K562 (cell line): ENCODE measurements at regions not wholly inside any gene's neighbourhood (a gene's known extent, or its start where the extent isn't known, plus 50 kb on each side); places are given as distances from the start of the nearest gene placed in this dataset.

Experiments used
- ATAC-seq: fragments of 200-7000 bp; cut with Tn5 transposase; 3 replicates; pipeline ENCODE4 v1.9.1; 2020; ENCODE audit warnings: moderate library complexity
- BruUV-seq: library from RNA; stranded (reverse); fragments of 400-500 nt; replicated peaks from 2 replicates; lab custom pipeline; 2021; lab: Mats Ljungman, UMichigan
- CTCF ChIA-PET: fragments of 300-600 bp; formaldehyde crosslinking; extraction: SDS; loops from one replicate; lab custom pipeline; 2021; ENCODE audit warnings: low intra/inter-chr PET ratio; lab: Yijun Ruan, JAX
- POLR2A ChIA-PET: fragments of 300-600, 350-650 bp; sonication (Branson Sonifier 250); formaldehyde crosslinking; extraction: SDS; loops from one replicate; lab custom pipeline; 2021; ENCODE audit warnings: antibody characterized with exemption, inconsistent platforms; lab: Yijun Ruan, JAX
- DNase-seq, 4 experiments: peaks; one replicate each; pipeline versions ENCODE4 v3.0.0 to v3.0.0-alpha.2; 2011 to 2018; ENCODE audit warnings: low spot score in 3 of 4, mixed read lengths in 3 of 4; ENCODE audit errors: extremely low read depth in 1 of 4
- FAIRE-seq: peaks from 2 replicates; lab custom pipeline; 2011; peaks lifted over from hg19 to GRCh38; lab: Jason Lieb, UNC
- H2AFZ ChIP-seq: 2 replicates; pipeline ENCODE4 v1.6.0; 2011; ENCODE audit warnings: low read depth, low read length, control low read depth, inconsistent platforms
- H3K27ac ChIP-seq: fragments of 200-600 bp; 3 replicates; pipeline ENCODE4 v1.8.0; 2011; ENCODE audit warnings: low read depth, mild to moderate bottlenecking, control low read depth, inconsistent platforms, low read length, moderate library complexity, mixed read lengths; ENCODE audit errors: extremely low read depth
- H3K27me3 ChIP-seq, 2 experiments: fragments of 300-600 bp in 1 of 2; 2 replicates in 1 of 2; 3 replicates in 1 of 2; pipeline versions ENCODE4 v1.6.0 to v1.8.0; 2011; ENCODE audit warnings: inconsistent platforms in 2 of 2, low read length in 2 of 2, mild to moderate bottlenecking in 1 of 2, mixed read lengths in 1 of 2, moderate library complexity in 1 of 2; ENCODE audit not compliant: control insufficient read depth in 2 of 2, insufficient read depth in 2 of 2
- H3K36me3 ChIP-seq: fragments of 300-600 bp; 3 replicates; pipeline ENCODE4 v1.8.0; 2011; ENCODE audit warnings: mild to moderate bottlenecking, low read length, inconsistent platforms; ENCODE audit not compliant: control insufficient read depth, insufficient read depth
- H3K4me1 ChIP-seq, 2 experiments: fragments of 200-600 bp in 1 of 2; replicated peaks in 1 of 2; 2 replicates in 1 of 2; 3 replicates in 1 of 2; pipeline versions ENCODE4 v1.5.1 to v1.8.0; 2011; ENCODE audit warnings: inconsistent platforms in 2 of 2, low read length in 2 of 2, mild to moderate bottlenecking in 1 of 2, mixed read lengths in 1 of 2, moderate library complexity in 1 of 2; ENCODE audit not compliant: control insufficient read depth in 2 of 2, insufficient read depth in 2 of 2
- H3K4me2 ChIP-seq: 2 replicates; pipeline ENCODE4 v1.6.1; 2011; ENCODE audit warnings: low read length, control low read depth, inconsistent platforms, mixed read lengths; ENCODE audit not compliant: insufficient read depth
- H3K4me3 ChIP-seq: fragments of 200-600 bp; sonication (generic), shearing (Covaris generic); 2 replicates; pipeline ENCODE4 v1.5.1; 2016; ENCODE audit warnings: control low read depth, inconsistent platforms
- H3K79me2 ChIP-seq: fragments of 200-600 bp; 3 replicates; pipeline ENCODE4 v1.8.0; 2011; ENCODE audit warnings: low read length, inconsistent platforms; ENCODE audit not compliant: control insufficient read depth, insufficient read depth
- H3K9ac ChIP-seq, 2 experiments: 2 replicates each; pipeline versions ENCODE4 v1.6.0 to v1.6.1; 2011; ENCODE audit warnings: low read depth in 2 of 2, low read length in 2 of 2, control low read depth in 1 of 2, inconsistent platforms in 1 of 2, mild to moderate bottlenecking in 1 of 2, mixed read lengths in 1 of 2; ENCODE audit not compliant: insufficient read depth in 1 of 2
- H3K9me1 ChIP-seq: one replicate; pipeline ENCODE4 v1.6.0; 2011; ENCODE audit warnings: inconsistent platforms, mild to moderate bottlenecking, low read length, moderate library complexity; ENCODE audit not compliant: control insufficient read depth, insufficient read depth
- H3K9me3 ChIP-seq: replicated peaks from 2 replicates; pipeline ENCODE4 v1.5.1; 2011; ENCODE audit warnings: low read depth, low read length, inconsistent platforms; ENCODE audit not compliant: control insufficient read depth, insufficient read depth
- H4K20me1 ChIP-seq: replicated peaks from 2 replicates; pipeline ENCODE4 v1.6.1; 2011; ENCODE audit warnings: low read length, inconsistent platforms, mixed read lengths; ENCODE audit not compliant: control insufficient read depth, insufficient read depth
- ADNP ChIP-seq: fragments of 200-800 bp; sonication (Bioruptor generic); IDR thresholded peaks from 2 replicates; pipeline ENCODE4 v1.6.1; 2016; ENCODE audit warnings: missing genetic modification characterization, missing compliant biosample characterization
- BRF1 ChIP-seq: IDR thresholded peaks from 3 replicates; pipeline ENCODE4 v1.6.1; 2011; ENCODE audit warnings: borderline replicate concordance, mild to moderate bottlenecking; ENCODE audit not compliant: insufficient read length; ENCODE audit errors: extremely low read depth
- CBFB ChIP-seq: sonication (generic); formaldehyde crosslinking; IDR thresholded peaks from 2 replicates; pipeline ENCODE4 v1.4.0; 2020; ENCODE audit warnings: mild to moderate bottlenecking, missing genetic modification reagents
- KDM4B ChIP-seq, 2 experiments: fragments of 450-650 bp in 1 of 2; sonication (generic) in 1 of 2; IDR thresholded peaks; 2 replicates each; pipeline ENCODE4 v1.6.1; 2016 to 2017; ENCODE audit warnings: borderline replicate concordance in 2 of 2, antibody characterized with exemption in 1 of 2, low read depth in 1 of 2, mild to moderate bottlenecking in 1 of 2
- L3MBTL2 ChIP-seq: fragments of 450-650 bp; IDR thresholded peaks from 2 replicates; pipeline ENCODE4 v1.6.1; 2016; ENCODE audit warnings: mild to moderate bottlenecking, moderate library complexity
- LARP7 ChIP-seq: fragments of 450-650 bp; IDR thresholded peaks from 2 replicates; pipeline ENCODE4 v1.6.1; 2016
- MEF2A ChIP-seq: IDR thresholded peaks from 2 replicates; pipeline ENCODE4 v1.6.1; 2011; ENCODE audit warnings: low read depth, mild to moderate bottlenecking, low read length, moderate library complexity; ENCODE audit not compliant: control insufficient read depth
- NCOA6 ChIP-seq: fragments of 450-650 bp; IDR thresholded peaks from 2 replicates; pipeline ENCODE4 v1.6.1; 2017; ENCODE audit warnings: mild to moderate bottlenecking
- NUFIP1 ChIP-seq: fragments of 450-650 bp; IDR thresholded peaks from 2 replicates; pipeline ENCODE4 v1.6.1; 2018; ENCODE audit not compliant: partially characterized antibody
- PYGO2 ChIP-seq: fragments of 450-650 bp; IDR thresholded peaks from 2 replicates; pipeline ENCODE4 v1.6.1; 2016; ENCODE audit warnings: mild to moderate bottlenecking, missing genetic modification characterization, moderate library complexity, missing compliant biosample characterization
- SMARCA4 ChIP-seq: fragments of 450-650 bp; IDR thresholded peaks from 2 replicates; pipeline ENCODE4 v1.6.1; 2016
- ZBTB7A ChIP-seq: IDR thresholded peaks from 2 replicates; pipeline ENCODE4 v1.6.1; 2011; ENCODE audit warnings: low read depth, mild to moderate bottlenecking, low read length, moderate library complexity, borderline replicate concordance; ENCODE audit not compliant: control insufficient read depth
- WGBS: fragments of 100-300 bp; shearing (Covaris generic); methylation state at CpG from one replicate; pipeline ENCODE4 v1.1.6; 2016; ENCODE audit warnings: low coverage, mixed read lengths; ENCODE audit not compliant: insufficient coverage; ENCODE audit errors: missing lambda C conversion rate; 5-methylcytosine and 5-hydroxymethylcytosine counted together
- in situ Hi-C: fragments of 300-500 bp; cut with MboI; formaldehyde crosslinking; loops from 4 replicates; pipeline ENCODE4 v1.15.0; 2018; ENCODE audit warnings: inconsistent platforms, mixed read lengths
- intact Hi-C: fragments of 100-400 bp; cut with micrococcal nuclease; formaldehyde crosslinking; loops from 2 replicates; pipeline ENCODE4 v1.14.2; 2022
- TF ChIP-seq, protein P1 (sequence below): sonication (generic); IDR thresholded peaks from 2 replicates; pipeline ENCODE4 v1.6.1; 2016
- TF ChIP-seq, protein P2 (sequence below), 2 experiments: IDR thresholded peaks; 2 replicates each; pipeline ENCODE4 v1.6.1; 2011; ENCODE audit warnings: borderline replicate concordance in 1 of 2, control low read depth in 1 of 2, low read depth in 1 of 2, low read length in 1 of 2, mild to moderate bottlenecking in 1 of 2, mixed read lengths in 1 of 2, moderate library complexity in 1 of 2; ENCODE audit not compliant: insufficient read depth in 1 of 2, insufficient read length in 1 of 2, poor library complexity in 1 of 2, severe bottlenecking in 1 of 2; ENCODE audit errors: extremely low read depth in 1 of 2
- TF ChIP-seq, protein P3 (sequence below): sonication (generic); formaldehyde crosslinking; IDR thresholded peaks from 2 replicates; pipeline ENCODE4 v1.8.0; 2023; ENCODE audit warnings: missing genetic modification reagents, mild to moderate bottlenecking, borderline replicate concordance

DNA sequence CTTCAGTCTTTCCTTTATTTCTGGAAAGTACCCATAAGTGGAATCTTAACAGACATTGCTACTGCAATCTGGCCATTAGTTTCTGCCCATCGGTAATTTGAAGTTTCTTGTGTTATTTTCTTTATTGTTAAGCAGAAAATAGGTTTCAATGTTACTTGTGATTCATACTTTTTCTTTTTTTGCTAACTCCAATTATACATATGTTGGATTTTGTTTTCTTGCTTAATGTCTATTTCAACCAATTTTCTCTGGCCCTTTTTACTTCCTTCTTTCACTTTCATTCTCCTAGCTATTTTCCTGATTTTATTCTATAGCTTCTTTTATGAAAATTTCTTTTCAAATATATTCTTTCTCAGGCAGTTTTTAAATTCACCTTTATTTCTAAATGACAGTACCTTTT, 457.4 kb downstream of the TCERG1L start:
- Histone ChIP-seq H3K4me3 (no peak overlapping the region), H4K20me1 (no peaks in the 10 kb centered on the region), H2AFZ (no peak overlapping the region), H3K4me2 (no peak overlapping the region), H3K27me3 (no peaks in the 10 kb centered on the region), H3K4me1 (no peaks in the 10 kb centered on the region), H3K9me3 (no peaks in the 10 kb centered on the region), H3K9me1 (no peaks in the 10 kb centered on the region), H3K36me3 (no peaks in the 10 kb centered on the region), H3K9ac (no peak overlapping the region), H3K27ac (no peak overlapping the region), H3K79me2 (no peaks in the 10 kb centered on the region)
- no TSS peak for BruUV-seq
- CTCF ChIA-PET = no interaction called here
- no peak for ATAC-seq
- in situ Hi-C loops = no loop called here
- TF ChIP-seq MEF2A (no peak), SMARCA4 (no peak), KDM4B (IDR thresholded peaks at IDR 0.05; ENCODE audit: borderline replicate concordance in 2 of 2, low read depth in 1 of 2) (no peak), NCOA6 (no peak), ZBTB7A (no peak), L3MBTL2 (no peak), BRF1 (no peak), PYGO2 (tag) (no peak), NUFIP1 (no peak), LARP7 (no peak), CBFB (CRISPR knock-in tag) (no peak), ADNP (tag) (no peak)
- TF ChIP-seq, protein P1, sequence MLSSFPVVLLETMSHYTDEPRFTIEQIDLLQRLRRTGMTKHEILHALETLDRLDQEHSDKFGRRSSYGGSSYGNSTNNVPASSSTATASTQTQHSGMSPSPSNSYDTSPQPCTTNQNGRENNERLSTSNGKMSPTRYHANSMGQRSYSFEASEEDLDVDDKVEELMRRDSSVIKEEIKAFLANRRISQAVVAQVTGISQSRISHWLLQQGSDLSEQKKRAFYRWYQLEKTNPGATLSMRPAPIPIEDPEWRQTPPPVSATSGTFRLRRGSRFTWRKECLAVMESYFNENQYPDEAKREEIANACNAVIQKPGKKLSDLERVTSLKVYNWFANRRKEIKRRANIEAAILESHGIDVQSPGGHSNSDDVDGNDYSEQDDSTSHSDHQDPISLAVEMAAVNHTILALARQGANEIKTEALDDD = no peak
- TF ChIP-seq, protein P2, sequence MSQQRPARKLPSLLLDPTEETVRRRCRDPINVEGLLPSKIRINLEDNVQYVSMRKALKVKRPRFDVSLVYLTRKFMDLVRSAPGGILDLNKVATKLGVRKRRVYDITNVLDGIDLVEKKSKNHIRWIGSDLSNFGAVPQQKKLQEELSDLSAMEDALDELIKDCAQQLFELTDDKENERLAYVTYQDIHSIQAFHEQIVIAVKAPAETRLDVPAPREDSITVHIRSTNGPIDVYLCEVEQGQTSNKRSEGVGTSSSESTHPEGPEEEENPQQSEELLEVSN (IDR thresholded peaks at IDR 0.05; ENCODE audit: borderline replicate concordance in 1 of 2, extremely low read depth in 1 of 2, insufficient read depth in 1 of 2, insufficient read length in 1 of 2, low read depth in 1 of 2, low read length in 1 of 2, poor library complexity in 1 of 2, severe bottlenecking in 1 of 2) = no peak
- TF ChIP-seq, protein P3, sequence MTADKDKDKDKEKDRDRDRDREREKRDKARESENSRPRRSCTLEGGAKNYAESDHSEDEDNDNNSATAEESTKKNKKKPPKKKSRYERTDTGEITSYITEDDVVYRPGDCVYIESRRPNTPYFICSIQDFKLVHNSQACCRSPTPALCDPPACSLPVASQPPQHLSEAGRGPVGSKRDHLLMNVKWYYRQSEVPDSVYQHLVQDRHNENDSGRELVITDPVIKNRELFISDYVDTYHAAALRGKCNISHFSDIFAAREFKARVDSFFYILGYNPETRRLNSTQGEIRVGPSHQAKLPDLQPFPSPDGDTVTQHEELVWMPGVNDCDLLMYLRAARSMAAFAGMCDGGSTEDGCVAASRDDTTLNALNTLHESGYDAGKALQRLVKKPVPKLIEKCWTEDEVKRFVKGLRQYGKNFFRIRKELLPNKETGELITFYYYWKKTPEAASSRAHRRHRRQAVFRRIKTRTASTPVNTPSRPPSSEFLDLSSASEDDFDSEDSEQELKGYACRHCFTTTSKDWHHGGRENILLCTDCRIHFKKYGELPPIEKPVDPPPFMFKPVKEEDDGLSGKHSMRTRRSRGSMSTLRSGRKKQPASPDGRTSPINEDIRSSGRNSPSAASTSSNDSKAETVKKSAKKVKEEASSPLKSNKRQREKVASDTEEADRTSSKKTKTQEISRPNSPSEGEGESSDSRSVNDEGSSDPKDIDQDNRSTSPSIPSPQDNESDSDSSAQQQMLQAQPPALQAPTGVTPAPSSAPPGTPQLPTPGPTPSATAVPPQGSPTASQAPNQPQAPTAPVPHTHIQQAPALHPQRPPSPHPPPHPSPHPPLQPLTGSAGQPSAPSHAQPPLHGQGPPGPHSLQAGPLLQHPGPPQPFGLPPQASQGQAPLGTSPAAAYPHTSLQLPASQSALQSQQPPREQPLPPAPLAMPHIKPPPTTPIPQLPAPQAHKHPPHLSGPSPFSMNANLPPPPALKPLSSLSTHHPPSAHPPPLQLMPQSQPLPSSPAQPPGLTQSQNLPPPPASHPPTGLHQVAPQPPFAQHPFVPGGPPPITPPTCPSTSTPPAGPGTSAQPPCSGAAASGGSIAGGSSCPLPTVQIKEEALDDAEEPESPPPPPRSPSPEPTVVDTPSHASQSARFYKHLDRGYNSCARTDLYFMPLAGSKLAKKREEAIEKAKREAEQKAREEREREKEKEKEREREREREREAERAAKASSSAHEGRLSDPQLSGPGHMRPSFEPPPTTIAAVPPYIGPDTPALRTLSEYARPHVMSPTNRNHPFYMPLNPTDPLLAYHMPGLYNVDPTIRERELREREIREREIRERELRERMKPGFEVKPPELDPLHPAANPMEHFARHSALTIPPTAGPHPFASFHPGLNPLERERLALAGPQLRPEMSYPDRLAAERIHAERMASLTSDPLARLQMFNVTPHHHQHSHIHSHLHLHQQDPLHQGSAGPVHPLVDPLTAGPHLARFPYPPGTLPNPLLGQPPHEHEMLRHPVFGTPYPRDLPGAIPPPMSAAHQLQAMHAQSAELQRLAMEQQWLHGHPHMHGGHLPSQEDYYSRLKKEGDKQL (CRISPR knock-in tag) = no peak
- WGBS = 0% methylated on average over 1 of the region's 1 CpG
- no peak for FAIRE-seq
- POLR2A ChIA-PET = no interaction called here
- no peak for DNase-seq
- intact Hi-C loops = no loop called here
